Testis (tissue), 2 donors: ENCODE measurements at regions not wholly inside any gene's neighbourhood (a gene's known extent, or its start where the extent isn't known, plus 50 kb on each side); places are given as distances from the start of the nearest gene placed in this dataset.
"Not testable (repeated sequence)": the region's sequence is repeated elsewhere in the genome, so short reads cannot be mapped to it uniquely, and the experiment has no call there.

Source experiments
- POLR2A ChIP-seq: fragments of 450-650 bp; IDR thresholded peaks from one replicate; pipeline ENCODE4 v1.6.1; 2017; ENCODE audit warnings: antibody characterized with exemption, mild to moderate bottlenecking, moderate library complexity
- TF ChIP-seq, protein P1 (sequence below), 3 experiments: fragments of 450-650 bp in 2 of 3; fragments of 200-600 bp in 1 of 3; sonication (generic) in 1 of 3; IDR thresholded peaks; one replicate each; pipeline ENCODE4 v1.5.1; 2016 to 2019; ENCODE audit warnings: antibody characterized with exemption in 3 of 3, mild to moderate bottlenecking in 2 of 3, moderate library complexity in 1 of 3

DNA sequence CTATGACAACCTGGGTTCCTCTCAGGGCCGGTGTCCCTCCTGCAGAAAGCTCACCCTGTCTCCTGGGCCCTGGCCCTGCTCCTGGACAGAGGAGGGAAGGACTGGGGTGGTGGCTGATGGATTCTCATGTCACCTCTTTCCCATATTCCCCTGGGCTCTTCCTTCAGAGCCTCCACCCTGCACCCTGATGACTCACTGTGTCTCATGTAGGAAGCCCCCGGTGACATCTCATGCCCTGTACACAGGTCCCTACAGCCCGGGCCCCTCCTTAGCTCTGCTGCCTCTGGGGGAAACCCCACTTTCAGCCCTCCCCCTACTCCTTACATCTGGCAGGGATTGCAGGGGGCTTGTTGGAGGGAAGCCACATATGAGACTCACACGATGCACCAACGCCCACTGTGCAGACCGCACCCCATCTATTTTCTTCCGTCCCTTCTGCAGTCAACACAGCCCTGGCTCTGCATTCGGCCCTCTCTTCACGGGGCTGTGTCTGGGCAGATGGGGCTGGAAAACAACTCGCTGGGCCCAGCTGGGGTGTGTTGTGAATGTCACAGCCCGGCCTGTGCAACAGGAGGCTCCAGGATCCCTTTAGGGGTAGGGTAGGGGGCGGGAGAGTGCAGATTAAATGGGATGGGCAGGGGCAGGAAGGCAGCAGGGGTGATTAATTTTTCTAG, 124.6 kb upstream of the SULF2 start:
- TF ChIP-seq, protein P1, sequence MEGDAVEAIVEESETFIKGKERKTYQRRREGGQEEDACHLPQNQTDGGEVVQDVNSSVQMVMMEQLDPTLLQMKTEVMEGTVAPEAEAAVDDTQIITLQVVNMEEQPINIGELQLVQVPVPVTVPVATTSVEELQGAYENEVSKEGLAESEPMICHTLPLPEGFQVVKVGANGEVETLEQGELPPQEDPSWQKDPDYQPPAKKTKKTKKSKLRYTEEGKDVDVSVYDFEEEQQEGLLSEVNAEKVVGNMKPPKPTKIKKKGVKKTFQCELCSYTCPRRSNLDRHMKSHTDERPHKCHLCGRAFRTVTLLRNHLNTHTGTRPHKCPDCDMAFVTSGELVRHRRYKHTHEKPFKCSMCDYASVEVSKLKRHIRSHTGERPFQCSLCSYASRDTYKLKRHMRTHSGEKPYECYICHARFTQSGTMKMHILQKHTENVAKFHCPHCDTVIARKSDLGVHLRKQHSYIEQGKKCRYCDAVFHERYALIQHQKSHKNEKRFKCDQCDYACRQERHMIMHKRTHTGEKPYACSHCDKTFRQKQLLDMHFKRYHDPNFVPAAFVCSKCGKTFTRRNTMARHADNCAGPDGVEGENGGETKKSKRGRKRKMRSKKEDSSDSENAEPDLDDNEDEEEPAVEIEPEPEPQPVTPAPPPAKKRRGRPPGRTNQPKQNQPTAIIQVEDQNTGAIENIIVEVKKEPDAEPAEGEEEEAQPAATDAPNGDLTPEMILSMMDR (IDR thresholded peaks at IDR 0.05), result not testable (repeated sequence)
- TF ChIP-seq POLR2A, result not testable (repeated sequence)
